Left lung (tissue), 4 donors: ENCODE measurements at regions not wholly inside any gene's neighbourhood (a gene's known extent, or its start where the extent isn't known, plus 50 kb on each side); places are given as distances from the start of the nearest gene placed in this dataset.

ENCODE experiments used
- ATAC-seq: fragments of 200-7000 bp; cut with Tn5 transposase; one replicate; pipeline ENCODE4 v1.9.1; 2020; ENCODE audit warnings: moderate library complexity
- DNase-seq, 4 donors: peaks; one replicate each; pipeline ENCODE4 v3.0.0-alpha.2; 2013 to 2020
- H3K27ac ChIP-seq, 2 donors: fragments of 200-600 bp; sonication (generic) in 1 of 2; one replicate each; pipeline versions ENCODE4 v1.5.0 to v1.8.0; 2020 to 2021
- H3K27me3 ChIP-seq, 2 donors: fragments of 200-600 bp; sonication (generic) in 1 of 2; one replicate each; pipeline versions ENCODE4 v1.5.0 to v1.8.0; 2020 to 2021
- H3K36me3 ChIP-seq, 2 donors: fragments of 200-600 bp; sonication (generic) in 1 of 2; one replicate each; pipeline versions ENCODE4 v1.5.0 to v1.8.0; 2020 to 2021
- H3K4me1 ChIP-seq, 2 donors: fragments of 200-600 bp; one replicate each; pipeline ENCODE4 v1.8.0; 2021
- H3K4me3 ChIP-seq, 2 donors: fragments of 200-600 bp; sonication (generic) in 1 of 2; one replicate each; pipeline versions ENCODE4 v1.5.0 to v1.8.0; 2020 to 2021; ENCODE audit warnings: mild to moderate bottlenecking in 1 of 2
- H3K9me3 ChIP-seq, 2 donors: fragments of 200-600 bp; sonication (generic) in 1 of 2; one replicate each; pipeline versions ENCODE4 v1.5.0 to v1.8.0; 2020 to 2021
- CTCF ChIP-seq, 2 donors: fragments of 200-600 bp; sonication (generic) in 1 of 2; IDR thresholded peaks; one replicate each; pipeline versions ENCODE4 v1.5.0 to v1.8.0; 2021; ENCODE audit warnings: antibody characterized with exemption in 2 of 2
- intact Hi-C, 2 donors: fragments of 100-400 bp; cut with DNase I; formaldehyde crosslinking; loops; one replicate each; pipeline versions ENCODE4 v1.11.2 to v1.14.2; 2022
- donor health status: DM: no; HTN: yes; CAD: no.
- donor health status: DM: no; HTN: no; CAD: no.

GRCh38 chr11:80831374-80831773 is 1390.5 kb upstream of the TENM4 start:
- H3K4me1 ChIP-seq: no peaks in the 10 kb centered on the region
- intact Hi-C loops: no loop called here
- H3K4me3 ChIP-seq: no peak overlapping the region
- no peaks in the 10 kb centered on the region for H3K36me3 ChIP-seq
- no peak overlapping the region for H3K27ac ChIP-seq
- no peaks in the 10 kb centered on the region for H3K9me3 ChIP-seq
- DNase-seq (no peak), ATAC-seq (peak; percentile 27)
- TF ChIP-seq CTCF (IDR thresholded peaks at IDR 0.05): no peak
- H3K27me3 ChIP-seq: no peaks in the 10 kb centered on the region

- no peaks in the 10 kb centered on the region for H3K4me1 ChIP-seq
- intact Hi-C loops: no loop called here
- no peak for TF ChIP-seq CTCF (IDR thresholded peaks at IDR 0.05)
- H3K36me3 ChIP-seq: no peaks in the 10 kb centered on the region
- DNase-seq: no peak
- no peaks in the 10 kb centered on the region for H3K27me3 ChIP-seq
- ATAC-seq: no peak
- H3K9me3 ChIP-seq: no peaks in the 10 kb centered on the region
- H3K27ac ChIP-seq: no peak overlapping the region
- no peak overlapping the region for H3K4me3 ChIP-seq
Measured at GRCh38 chr11:80827781-80828180, 1387.0 kb upstream of the TENM4 start.

GRCh38 chr11:80826808-80827207 is 1386.0 kb upstream of the TENM4 start:
- Histone ChIP-seq H3K4me1 (no peaks in the 10 kb centered on the region), H3K36me3 (no peaks in the 10 kb centered on the region), H3K27me3 (no peaks in the 10 kb centered on the region), H3K9me3 (no peaks in the 10 kb centered on the region), H3K4me3 (no peak overlapping the region), H3K27ac (no peak overlapping the region)
- no peak for TF ChIP-seq CTCF (IDR thresholded peaks at IDR 0.05)
- ATAC-seq: no peak
- intact Hi-C loops: no loop called here
- DNase-seq: no peak

- no peak for ATAC-seq
- no peaks in the 10 kb centered on the region for H3K36me3 ChIP-seq
- no peaks in the 10 kb centered on the region for H3K4me1 ChIP-seq
Measured at GRCh38 chr11:80822308-80822707, 1381.5 kb upstream of the TENM4 start.

GRCh38 chr11:80819271-80819670 is 1378.4 kb upstream of the TENM4 start:
- Histone ChIP-seq H3K9me3 (no peaks in the 10 kb centered on the region), H3K36me3 (no peaks in the 10 kb centered on the region), H3K27me3 (no peaks in the 10 kb centered on the region), H3K27ac (no peak overlapping the region), H3K4me3 (no peak overlapping the region), H3K4me1 (no peaks in the 10 kb centered on the region)
- DNase-seq (no peak), ATAC-seq (no peak)
- TF ChIP-seq CTCF (IDR thresholded peaks at IDR 0.05): no peak
- intact Hi-C loops: no loop called here

More at GRCh38 chr11:80822308-80822707, 1381.5 kb upstream of the TENM4 start:
- no peak for DNase-seq
- H3K4me3 ChIP-seq: no peak overlapping the region
- H3K9me3 ChIP-seq: no peaks in the 10 kb centered on the region
- intact Hi-C loops: no loop called here
- no peaks in the 10 kb centered on the region for H3K27me3 ChIP-seq
- no peak for TF ChIP-seq CTCF (IDR thresholded peaks at IDR 0.05)
- H3K27ac ChIP-seq: no peak overlapping the region
